HepG2 (cell line): ENCODE measurements at regions not wholly inside any gene's neighbourhood (a gene's known extent, or its start where the extent isn't known, plus 50 kb on each side); places are given as distances from the start of the nearest gene placed in this dataset.

Experiments used
- ATAC-seq: fragments of 200-7000 bp; cut with Tn5 transposase; 3 replicates; pipeline ENCODE4 v1.9.1; 2020; ENCODE audit warnings: mild to moderate bottlenecking, moderate library complexity
- BruUV-seq: library from RNA; stranded (reverse); fragments of 400-500 nt; replicated peaks from 2 replicates; lab custom pipeline; 2021; lab: Mats Ljungman, UMichigan
- CTCF ChIA-PET: fragments of 300-600 bp; formaldehyde crosslinking; extraction: SDS; loops from one replicate; lab custom pipeline; 2021; ENCODE audit warnings: low total read pairs, inconsistent platforms, low intra/inter-chr PET ratio; lab: Yijun Ruan, JAX
- POLR2A ChIA-PET: fragments of 350-600 bp; sonication (Branson Sonifier 250); formaldehyde crosslinking; loops from one replicate; lab custom pipeline; 2020; ENCODE audit warnings: antibody characterized with exemption, inconsistent platforms; lab: Yijun Ruan, JAX
- DNase-seq: peaks from one replicate; pipeline ENCODE4 v3.0.0-alpha.2; 2015; ENCODE audit warnings: low spot score
- FAIRE-seq: peaks from 3 replicates; lab custom pipeline; 2011; peaks lifted over from hg19 to GRCh38; lab: Jason Lieb, UNC
- H2AFZ ChIP-seq: one replicate; pipeline ENCODE4 v1.6.1; 2011; ENCODE audit warnings: low read length, inconsistent platforms
- H3K27ac ChIP-seq: fragments of 300-600 bp; 3 replicates; pipeline ENCODE4 v1.8.0; 2011; ENCODE audit warnings: mixed run types, mild to moderate bottlenecking, mixed read lengths, low read length, inconsistent platforms; ENCODE audit not compliant: insufficient read depth; ENCODE audit errors: extremely low read length
- H3K27me3 ChIP-seq, 2 experiments: fragments of 200-600 bp in 1 of 2; 2 replicates in 1 of 2; 3 replicates in 1 of 2; pipeline versions ENCODE4 v1.6.0 to v1.8.0; 2011; ENCODE audit warnings: low read length in 2 of 2, mild to moderate bottlenecking in 2 of 2, moderate library complexity in 2 of 2, inconsistent platforms in 1 of 2; ENCODE audit not compliant: insufficient read depth in 2 of 2, control insufficient read depth in 1 of 2
- H3K36me3 ChIP-seq, 2 experiments: fragments of 200-600 bp in 1 of 2; replicated peaks in 1 of 2; 2 replicates in 1 of 2; 3 replicates in 1 of 2; pipeline versions ENCODE4 v1.5.1 to v1.8.0; 2011; ENCODE audit warnings: low read length in 2 of 2, inconsistent platforms in 1 of 2; ENCODE audit not compliant: insufficient read depth in 2 of 2, control insufficient read depth in 1 of 2
- H3K4me1 ChIP-seq: 2 replicates; pipeline ENCODE4 v1.5.1; 2012; ENCODE audit warnings: low read length, inconsistent platforms; ENCODE audit not compliant: insufficient read depth
- H3K4me2 ChIP-seq: 2 replicates; pipeline ENCODE4 v1.6.0; 2011; ENCODE audit warnings: low read depth, low read length, inconsistent platforms
- H3K4me3 ChIP-seq, 3 experiments: fragments of 200-600 bp in 1 of 3; sonication (generic), shearing (Covaris generic) in 1 of 3; replicated peaks in 1 of 3; 2 replicates each; pipeline ENCODE4 v1.5.1; 2011 to 2016; ENCODE audit warnings: low read length in 3 of 3, inconsistent platforms in 2 of 3, low read depth in 2 of 3, mild to moderate bottlenecking in 2 of 3, control low read depth in 1 of 3, mixed read lengths in 1 of 3; ENCODE audit not compliant: insufficient read depth in 1 of 3
- H3K79me2 ChIP-seq: one replicate; pipeline ENCODE4 v1.6.1; 2011; ENCODE audit warnings: low read length, inconsistent platforms; ENCODE audit not compliant: insufficient read depth
- H3K9ac ChIP-seq: 2 replicates; pipeline ENCODE4 v1.6.0; 2011; ENCODE audit warnings: mild to moderate bottlenecking, low read depth, low read length, inconsistent platforms; ENCODE audit not compliant: insufficient read depth
- H3K9me3 ChIP-seq: 2 replicates; pipeline ENCODE4 v1.5.1; 2012; ENCODE audit warnings: mild to moderate bottlenecking, low read length
- H4K20me1 ChIP-seq: 2 replicates; pipeline ENCODE4 v1.6.0; 2011; ENCODE audit warnings: inconsistent platforms, mild to moderate bottlenecking, low read length, moderate library complexity; ENCODE audit not compliant: insufficient read depth
- FOXP4 ChIP-seq: sonication (generic); formaldehyde crosslinking; IDR thresholded peaks from 2 replicates; pipeline ENCODE4 v1.4.0; 2020; ENCODE audit warnings: missing genetic modification reagents
- KDM5A ChIP-seq: fragments of 200-600 bp; sonication (generic); IDR thresholded peaks from 2 replicates; pipeline ENCODE4 v1.7.0; 2018; ENCODE audit warnings: antibody characterized with exemption, mild to moderate bottlenecking, low read length, borderline replicate concordance
- MED1 ChIP-seq: sonication (generic); formaldehyde crosslinking; IDR thresholded peaks from 2 replicates; pipeline ENCODE4 v1.4.0; 2020; ENCODE audit warnings: missing genetic modification reagents
- MXD3 ChIP-seq: IDR thresholded peaks from 2 replicates; pipeline ENCODE4 v1.6.1; 2016; ENCODE audit warnings: mild to moderate bottlenecking, missing biosample characterization, missing genetic modification reagents
- MZF1 ChIP-seq: sonication (generic); formaldehyde crosslinking; IDR thresholded peaks from 2 replicates; pipeline ENCODE4 v1.8.1; 2023; ENCODE audit warnings: mild to moderate bottlenecking, missing genetic modification reagents, borderline replicate concordance
- NBN ChIP-seq: fragments of 450-650 bp; conservative IDR thresholded peaks from 2 replicates; pipeline ENCODE4 v1.6.1; 2017
- NFKBIZ ChIP-seq: IDR thresholded peaks from 2 replicates; pipeline ENCODE4 v1.6.1; 2018; ENCODE audit warnings: missing genetic modification reagents, missing compliant biosample characterization
- POLR2G ChIP-seq: fragments of 200-400 bp; formaldehyde crosslinking; IDR thresholded peaks from 2 replicates; pipeline ENCODE4 v1.6.1; 2018; ENCODE audit warnings: mild to moderate bottlenecking, low read depth, low read length, moderate library complexity
- ZBTB8A ChIP-seq: sonication (generic); formaldehyde crosslinking; IDR thresholded peaks from 2 replicates; pipeline ENCODE4 v1.4.0; 2020; ENCODE audit warnings: mild to moderate bottlenecking, low read depth, missing genetic modification reagents, borderline replicate concordance
- ZHX2 ChIP-seq, 2 experiments: sonication (generic) in 1 of 2; formaldehyde crosslinking in 1 of 2; IDR thresholded peaks; 2 replicates each; pipeline versions ENCODE4 v1.6.1 to v1.9.0; 2014 to 2022; ENCODE audit warnings: antibody characterized with exemption in 1 of 2, borderline replicate concordance in 1 of 2, inconsistent platforms in 1 of 2, low read depth in 1 of 2, missing genetic modification reagents in 1 of 2
- ZNF569 ChIP-seq: sonication (generic); formaldehyde crosslinking; IDR thresholded peaks from 2 replicates; pipeline ENCODE4 v1.5.0; 2020; ENCODE audit warnings: mild to moderate bottlenecking, missing genetic modification reagents, moderate library complexity, borderline replicate concordance
- ZNF781 ChIP-seq: sonication (generic); formaldehyde crosslinking; IDR thresholded peaks from 2 replicates; pipeline ENCODE4 v1.5.1; 2020; ENCODE audit warnings: borderline replicate concordance, mild to moderate bottlenecking, missing genetic modification reagents; ENCODE audit errors: not compliant biosample characterization
- WGBS: methylation state at CpG from one replicate; pipeline ENCODE4 v1.1.6; 2017; ENCODE audit warnings: low lambda C conversion rate; 5-methylcytosine and 5-hydroxymethylcytosine counted together
- in situ Hi-C: cut with HindIII; loops from 2 replicates; pipeline ENCODE4 v1.10.0; 2017; ENCODE audit warnings: low pct_unique_long_range_greater_than_20kb; ENCODE audit not compliant: extremely low pct_ligation_motif_present
- intact Hi-C: fragments of 100-400 bp; cut with micrococcal nuclease; formaldehyde crosslinking; loops from one replicate; pipeline ENCODE4 v1.10.0; 2022; ENCODE audit not compliant: unreplicated experiment

- BruUV-seq, result no TSS peak
- POLR2A ChIA-PET, result no interaction called here
- no peaks in the 10 kb centered on the region for H3K9me3 ChIP-seq
- in situ Hi-C loops, result no loop called here
- H2AFZ ChIP-seq, result no peak overlapping the region
- no peak overlapping the region for H3K4me3 ChIP-seq
- 27% methylated on average over 1 of the region's 1 CpG for WGBS
- no peaks in the 10 kb centered on the region for H4K20me1 ChIP-seq
- H3K27ac ChIP-seq, result no peak overlapping the region
- FAIRE-seq, result no peak
- TF ChIP-seq NBN (no peak), FOXP4 (CRISPR knock-in tag) (no peak), KDM5A (no peak), MED1 (no peak), MZF1 (CRISPR knock-in tag) (no peak), ZHX2 (IDR thresholded peaks at IDR 0.05; ENCODE audit: low read depth) (no peak), ZHX2 (CRISPR knock-in tag; IDR thresholded peaks at IDR 0.05; ENCODE audit: borderline replicate concordance) (no peak), NFKBIZ (CRISPR knock-in tag) (no peak), MXD3 (CRISPR knock-in tag) (no peak), ZNF569 (CRISPR knock-in tag) (no peak), ZBTB8A (no peak), ZNF781 (CRISPR knock-in tag) (no peak), POLR2G (no peak)
- intact Hi-C loops, result no loop called here
- H3K27me3 ChIP-seq, result no peaks in the 10 kb centered on the region
- H3K4me2 ChIP-seq, result no peak overlapping the region
- no peaks in the 10 kb centered on the region for H3K36me3 ChIP-seq
- no peak for ATAC-seq
- CTCF ChIA-PET, result no interaction called here
- no peaks in the 10 kb centered on the region for H3K4me1 ChIP-seq
- DNase-seq, result no peak
- H3K9ac ChIP-seq, result no peak overlapping the region
- H3K79me2 ChIP-seq, result no peaks in the 10 kb centered on the region
Measured at GRCh38 chr7:113825832-113826231, 93.0 kb downstream of the PPP1R3A start.
